ENCODE measurements at regions not wholly inside any gene's neighbourhood (a gene's known extent, or its start where the extent isn't known, plus 50 kb on each side); places are given as distances from the start of the nearest gene placed in this dataset.
"Not testable (repeated sequence)": the region's sequence is repeated elsewhere in the genome, so short reads cannot be mapped to it uniquely, and the experiment has no call there.

- Histone ChIP-seq H3K79me1 (ENCODE audit: low read length) (no peaks in the 10 kb centered on the region), H3K18ac (ENCODE audit: low read length) (no peak overlapping the region), H2BK5ac (ENCODE audit: low read depth, low read length, poor library complexity) (no peak overlapping the region), H2AFZ (ENCODE audit: insufficient read depth, low read length, poor library complexity) (no peak overlapping the region), H3K9ac (ENCODE audit: low read length) (no peak overlapping the region), H3K27ac (ENCODE audit: low read depth, low read length) (no peak overlapping the region), H4K91ac (ENCODE audit: low read depth, low read length) (no peak overlapping the region), H3K27me3 (ENCODE audit: insufficient read depth, low read length) (no peaks in the 10 kb centered on the region), H3K9me3 (ENCODE audit: insufficient read depth, low read depth, low read length) (no peaks in the 10 kb centered on the region), H4K12ac (ENCODE audit: low read depth, low read length) (no peak overlapping the region), H2BK12ac (ENCODE audit: low read length) (no peak overlapping the region), H3K4me3 (ENCODE audit: low read depth, low read length) (no peak overlapping the region), H3K4me1 (ENCODE audit: control insufficient read depth in 1 of 2, insufficient read depth in 2 of 2, low read length in 2 of 2) (no peaks in the 10 kb centered on the region), H3K36me3 (ENCODE audit: control insufficient read depth in 1 of 2, insufficient read depth in 2 of 2, low read length in 2 of 2) (no peaks in the 10 kb centered on the region), H3K4ac (ENCODE audit: low read depth, low read length) (no peak overlapping the region), H3K23ac (ENCODE audit: low read length) (no peak overlapping the region), H3K4me2 (ENCODE audit: low read length) (no peak overlapping the region), H4K8ac (ENCODE audit: low read depth, low read length) (no peak overlapping the region), H3K14ac (ENCODE audit: low read length) (no peak overlapping the region), H3K79me2 (ENCODE audit: control insufficient read depth, insufficient read depth, low read length, poor library complexity) (no peaks in the 10 kb centered on the region), H2BK120ac (ENCODE audit: insufficient read depth, low read length, poor library complexity) (no peak overlapping the region), H2AK5ac (ENCODE audit: low read length) (no peak overlapping the region)
- no peak for DNase-seq
- no CpG with 5 or more reads among the region's 3 CpGs for WGBS (ENCODE audit: extremely low coverage, insufficient coverage, insufficient read length)
Observed at GRCh38 chr4:57736781-57737180, 626.6 kb upstream of the IGFBP7 start.

DNA sequence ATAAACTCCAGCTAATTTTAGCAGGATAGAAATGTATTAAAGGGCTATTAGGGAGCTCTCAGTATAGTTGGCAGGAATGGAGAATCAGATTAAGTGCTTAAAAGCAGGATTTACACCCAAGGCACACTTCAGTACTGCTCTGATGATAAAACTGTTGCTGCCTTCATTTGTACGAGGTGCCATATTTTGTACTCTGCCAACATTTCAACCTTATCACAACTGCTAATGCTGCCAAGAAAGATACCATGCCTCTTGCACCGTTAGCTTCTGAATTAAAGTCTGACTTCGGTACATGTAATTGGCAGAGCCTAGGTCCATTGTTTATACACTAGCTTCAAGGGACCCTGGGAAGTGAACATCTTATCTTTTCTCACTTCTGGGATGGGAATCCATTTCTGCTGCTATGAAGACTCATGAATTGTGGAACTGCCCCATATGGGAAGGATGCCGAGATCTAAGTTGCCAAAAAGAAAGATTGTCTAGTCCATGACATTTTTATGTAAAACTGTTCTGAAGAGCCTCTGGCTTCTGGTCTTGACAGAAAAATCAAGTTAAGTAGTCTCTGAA, 624.0 kb upstream of the IGFBP7 start:
- no peak overlapping the region for H3K4me3 ChIP-seq (ENCODE audit: low read depth, low read length)
- no peak overlapping the region for H4K8ac ChIP-seq (ENCODE audit: low read depth, low read length)
- no CpG with 5 or more reads among the region's 4 CpGs for WGBS (ENCODE audit: extremely low coverage, insufficient coverage, insufficient read length)
- H3K14ac ChIP-seq (ENCODE audit: low read length) = no peak overlapping the region
- no peak overlapping the region for H3K27ac ChIP-seq (ENCODE audit: low read depth, low read length)
- H2BK5ac ChIP-seq (ENCODE audit: low read depth, low read length, poor library complexity) = no peak overlapping the region
- no peaks in the 10 kb centered on the region for H3K79me2 ChIP-seq (ENCODE audit: control insufficient read depth, insufficient read depth, low read length, poor library complexity)
- H3K9ac ChIP-seq (ENCODE audit: low read length) = no peak overlapping the region
- no peaks in the 10 kb centered on the region for H3K36me3 ChIP-seq (ENCODE audit: control insufficient read depth in 1 of 2, insufficient read depth in 2 of 2, low read length in 2 of 2)
- no peaks in the 10 kb centered on the region for H3K79me1 ChIP-seq (ENCODE audit: low read length)
- no peak overlapping the region for H2BK120ac ChIP-seq (ENCODE audit: insufficient read depth, low read length, poor library complexity)
- no peak overlapping the region for H3K4me2 ChIP-seq (ENCODE audit: low read length)
- H3K23ac ChIP-seq (ENCODE audit: low read length) = no peak overlapping the region
- no peaks in the 10 kb centered on the region for H3K4me1 ChIP-seq (ENCODE audit: control insufficient read depth in 1 of 2, insufficient read depth in 2 of 2, low read length in 2 of 2)
- H3K9me3 ChIP-seq (ENCODE audit: insufficient read depth, low read depth, low read length) = no peaks in the 10 kb centered on the region
- H4K91ac ChIP-seq (ENCODE audit: low read depth, low read length) = no peak overlapping the region
- no peak for DNase-seq
- no peak overlapping the region for H3K4ac ChIP-seq (ENCODE audit: low read depth, low read length)
- no peak overlapping the region for H2BK12ac ChIP-seq (ENCODE audit: low read length)
- no peak overlapping the region for H2AK5ac ChIP-seq (ENCODE audit: low read length)
- H3K27me3 ChIP-seq (ENCODE audit: insufficient read depth, low read length) = no peaks in the 10 kb centered on the region
- H2AFZ ChIP-seq (ENCODE audit: insufficient read depth, low read length, poor library complexity) = no peak overlapping the region
- no peak overlapping the region for H4K12ac ChIP-seq (ENCODE audit: low read depth, low read length)
- no peak overlapping the region for H3K18ac ChIP-seq (ENCODE audit: low read length)

DNA sequence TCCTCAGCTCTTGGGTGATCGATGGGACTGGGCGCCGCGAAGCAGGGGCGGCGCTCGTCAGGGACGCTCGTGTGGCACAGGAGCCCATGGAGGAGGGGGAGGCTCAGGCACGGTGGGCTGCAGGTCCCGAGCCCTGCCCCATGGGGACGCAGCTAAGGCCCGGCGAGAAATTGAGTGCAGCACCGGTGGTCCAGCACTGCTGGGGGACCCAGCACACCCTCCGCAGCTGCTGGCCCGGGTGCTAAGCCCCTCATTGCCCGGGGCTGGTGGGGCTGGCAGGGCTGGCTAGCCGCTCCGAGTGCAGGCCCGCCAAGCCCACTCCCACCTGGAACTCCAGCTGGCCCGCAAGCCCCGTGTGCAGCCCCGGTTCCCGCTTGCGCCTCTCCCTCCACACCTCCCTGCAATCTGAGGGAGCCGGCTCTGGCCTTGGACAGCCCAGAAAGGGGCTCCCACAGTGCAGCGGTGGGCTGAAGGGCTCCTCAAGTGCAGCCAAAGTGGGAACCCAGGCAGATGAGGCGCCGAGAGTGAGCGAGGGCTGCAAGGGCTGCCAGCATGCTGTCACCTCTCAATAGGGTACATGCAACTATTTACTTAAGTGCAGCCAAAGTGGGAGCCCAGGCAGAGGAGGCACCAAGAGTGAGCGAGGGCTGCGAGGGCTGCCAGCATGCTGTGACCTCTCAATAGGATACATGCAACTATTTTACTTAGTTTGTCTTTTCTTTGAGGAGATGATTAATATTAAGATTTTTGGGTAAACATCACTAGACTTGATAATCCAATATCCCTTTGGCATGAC, 619.8 kb upstream of the IGFBP7 start:
- not testable (repeated sequence) for H3K18ac ChIP-seq (ENCODE audit: low read length); H3K36me3 ChIP-seq (ENCODE audit: control insufficient read depth in 1 of 2, insufficient read depth in 2 of 2, low read length in 2 of 2); H3K27ac ChIP-seq (ENCODE audit: low read depth, low read length); H2BK120ac ChIP-seq (ENCODE audit: insufficient read depth, low read length, poor library complexity); H3K4me1 ChIP-seq (ENCODE audit: control insufficient read depth in 1 of 2, insufficient read depth in 2 of 2, low read length in 2 of 2); H3K79me1 ChIP-seq (ENCODE audit: low read length); H3K4me2 ChIP-seq (ENCODE audit: low read length); H3K4me3 ChIP-seq (ENCODE audit: low read depth, low read length); H2BK5ac ChIP-seq (ENCODE audit: low read depth, low read length, poor library complexity); H3K27me3 ChIP-seq (ENCODE audit: insufficient read depth, low read length); H4K12ac ChIP-seq (ENCODE audit: low read depth, low read length); H3K9ac ChIP-seq (ENCODE audit: low read length); H2AK5ac ChIP-seq (ENCODE audit: low read length); H3K9me3 ChIP-seq (ENCODE audit: insufficient read depth, low read depth, low read length); H2BK12ac ChIP-seq (ENCODE audit: low read length); H4K8ac ChIP-seq (ENCODE audit: low read depth, low read length); H3K4ac ChIP-seq (ENCODE audit: low read depth, low read length); H3K79me2 ChIP-seq (ENCODE audit: control insufficient read depth, insufficient read depth, low read length, poor library complexity); H4K91ac ChIP-seq (ENCODE audit: low read depth, low read length); H3K23ac ChIP-seq (ENCODE audit: low read length); H3K14ac ChIP-seq (ENCODE audit: low read length); DNase-seq; H2AFZ ChIP-seq (ENCODE audit: insufficient read depth, low read length, poor library complexity)
- WGBS (ENCODE audit: extremely low coverage, insufficient coverage, insufficient read length) = no CpG with 5 or more reads among the region's 33 CpGs

DNA sequence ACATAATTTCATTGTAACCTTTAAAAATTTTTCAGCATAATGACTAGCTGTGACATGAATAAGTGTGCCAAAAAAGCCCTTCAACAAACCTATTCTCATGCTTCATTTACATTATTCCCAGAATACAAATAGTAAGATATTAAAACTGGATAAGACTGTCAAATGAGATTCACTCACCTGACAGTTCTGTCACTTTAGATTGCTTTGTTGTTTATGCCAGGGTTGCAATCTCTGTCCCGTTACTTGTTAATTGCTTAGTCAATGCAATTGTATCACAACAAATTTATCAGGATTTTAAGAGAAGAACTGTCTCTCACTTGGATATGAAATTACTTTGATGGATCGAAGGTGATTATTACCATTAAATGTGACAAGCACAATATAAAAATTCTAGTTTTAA, 616.0 kb upstream of the IGFBP7 start:
- no peaks in the 10 kb centered on the region for H3K36me3 ChIP-seq (ENCODE audit: control insufficient read depth in 1 of 2, insufficient read depth in 2 of 2, low read length in 2 of 2)

More for the DNA sequence above, 616.0 kb upstream of the IGFBP7 start:
- Histone ChIP-seq H3K79me2 (ENCODE audit: control insufficient read depth, insufficient read depth, low read length, poor library complexity) (no peaks in the 10 kb centered on the region), H3K27ac (ENCODE audit: low read depth, low read length) (no peak overlapping the region), H3K9ac (ENCODE audit: low read length) (no peak overlapping the region), H4K91ac (ENCODE audit: low read depth, low read length) (no peak overlapping the region), H2BK120ac (ENCODE audit: insufficient read depth, low read length, poor library complexity) (no peak overlapping the region), H3K4me1 (ENCODE audit: control insufficient read depth in 1 of 2, insufficient read depth in 2 of 2, low read length in 2 of 2) (no peaks in the 10 kb centered on the region), H2AK5ac (ENCODE audit: low read length) (no peak overlapping the region), H4K8ac (ENCODE audit: low read depth, low read length) (no peak overlapping the region), H3K23ac (ENCODE audit: low read length) (no peak overlapping the region), H2BK12ac (ENCODE audit: low read length) (no peak overlapping the region), H2AFZ (ENCODE audit: insufficient read depth, low read length, poor library complexity) (no peak overlapping the region), H3K4ac (ENCODE audit: low read depth, low read length) (no peak overlapping the region), H3K9me3 (ENCODE audit: insufficient read depth, low read depth, low read length) (no peaks in the 10 kb centered on the region), H2BK5ac (ENCODE audit: low read depth, low read length, poor library complexity) (no peak overlapping the region), H3K4me3 (ENCODE audit: low read depth, low read length) (no peak overlapping the region), H3K4me2 (ENCODE audit: low read length) (no peak overlapping the region), H3K79me1 (ENCODE audit: low read length) (no peaks in the 10 kb centered on the region), H3K27me3 (ENCODE audit: insufficient read depth, low read length) (no peaks in the 10 kb centered on the region), H3K14ac (ENCODE audit: low read length) (no peak overlapping the region), H3K18ac (ENCODE audit: low read length) (no peak overlapping the region), H4K12ac (ENCODE audit: low read depth, low read length) (no peak overlapping the region)
- WGBS (ENCODE audit: extremely low coverage, insufficient coverage, insufficient read length) = no CpG with 5 or more reads among the region's 2 CpGs
- DNase-seq = no peak

Measured in trophoblast cell (in vitro differentiated cells and primary cell).